ENCODE measurements at regions not wholly inside any gene's neighbourhood (a gene's known extent, or its start where the extent isn't known, plus 50 kb on each side); places are given as distances from the start of the nearest gene placed in this dataset.
A peak's percentile ranks its signal among the peaks of the same experiment; 100 is the strongest.

DNA sequence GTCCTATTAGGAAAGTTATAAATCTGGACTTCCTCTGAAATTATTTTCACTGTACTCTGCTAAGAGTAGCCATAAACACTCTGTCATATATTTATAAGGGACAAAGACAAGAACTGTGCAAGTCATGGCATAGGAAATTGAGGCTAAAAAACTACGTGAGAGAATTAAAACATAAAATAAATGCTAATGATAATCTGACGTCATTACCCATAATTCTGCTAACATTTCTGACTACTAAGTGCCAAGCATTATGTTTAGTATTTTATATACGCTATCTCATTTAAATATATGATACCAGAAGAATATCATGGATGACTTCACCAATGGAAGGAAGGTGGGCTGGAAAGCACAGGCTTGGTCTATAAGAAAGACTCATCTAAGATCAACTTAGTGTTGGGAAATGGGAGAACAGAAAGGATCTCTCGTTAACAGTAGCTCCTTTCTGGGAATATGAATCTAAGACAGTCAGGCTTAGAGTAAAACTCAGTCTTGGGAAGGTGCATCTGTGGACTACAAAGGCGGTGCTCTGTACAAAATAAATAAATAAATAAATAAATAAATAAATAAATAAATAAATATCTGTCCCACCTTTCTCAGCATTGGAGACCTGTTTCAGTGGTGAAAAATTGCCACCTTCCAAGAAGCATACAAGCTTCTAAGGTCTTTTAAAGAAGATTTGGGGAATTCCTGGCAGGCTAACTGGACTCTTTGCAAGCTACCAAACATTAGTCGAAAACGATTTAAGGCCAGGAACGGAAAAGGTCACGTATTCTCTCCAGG, 267.4 kb downstream of the CGGBP1 start:
- ChIA-PET POLR2A (no interaction called here), CTCF (interaction anchor here (0.6 to 0.9 kb wide), 2 partner anchors 222 to 798 kb away, joined by 3 to 4 read pairs; no protein-coding TSS in a partner anchor)
- Histone ChIP-seq H3K27ac (ENCODE audit: extremely low read depth, low read depth, low read length) (no peak overlapping the region), H3K9me3 (ENCODE audit: control insufficient read depth, insufficient read depth, low read depth, low read length) (no peaks in the 10 kb centered on the region), H3K4me1 (ENCODE audit: control insufficient read depth, insufficient read depth, low read length) (no peaks in the 10 kb centered on the region), H3K4me3 (ENCODE audit: low read depth, low read length) (no peak overlapping the region), H3K36me3 (ENCODE audit: control insufficient read depth in 2 of 2, insufficient read depth in 1 of 2, low read length in 2 of 2) (no peaks in the 10 kb centered on the region)
- TF ChIP-seq ZNF510 (tag by site-specific recombination; IDR thresholded peaks at IDR 0.05; ENCODE audit: insufficient replicate concordance) (peak; percentile 46), ZNF274 (IDR thresholded peaks at IDR 0.05; ENCODE audit: low read length) (no peak), ZNF274 (tag by site-specific recombination; IDR thresholded peaks at IDR 0.05; ENCODE audit: borderline replicate concordance) (no peak), ZNF19 (tag by site-specific recombination; IDR thresholded peaks at IDR 0.05; ENCODE audit: low read depth) (no peak), ZFP3 (tag by site-specific recombination; IDR thresholded peaks at IDR 0.05; ENCODE audit: low read depth) (no peak), ZBTB21 (tag by site-specific recombination; IDR thresholded peaks at IDR 0.05) (peak; percentile 41; the same call in 1 of the 2 replicates), ZNF433 (tag by site-specific recombination; IDR thresholded peaks at IDR 0.05; ENCODE audit: low read depth) (peak; percentile 60), RBAK (tag by site-specific recombination; IDR thresholded peaks at IDR 0.05) (no peak), ZNF266 (tag by site-specific recombination; IDR thresholded peaks at IDR 0.05; ENCODE audit: low read depth) (peak; percentile 30; the same call in 1 of the 2 replicates), MZF1 (tag by site-specific recombination; IDR thresholded peaks at IDR 0.05; ENCODE audit: borderline replicate concordance) (no peak), ZNF174 (tag by site-specific recombination; IDR thresholded peaks at IDR 0.05) (no peak), ZNF169 (tag by site-specific recombination; IDR thresholded peaks at IDR 0.05) (no peak), ZNF830 (tag by site-specific recombination; IDR thresholded peaks at IDR 0.05; ENCODE audit: low read depth) (no peak), ZNF292 (tag by site-specific recombination; IDR thresholded peaks at IDR 0.05; ENCODE audit: borderline replicate concordance, low read depth) (no peak), ZNF394 (tag by site-specific recombination; IDR thresholded peaks at IDR 0.05; ENCODE audit: borderline replicate concordance) (peak; percentile 91), ZFP41 (tag by site-specific recombination; IDR thresholded peaks at IDR 0.05; ENCODE audit: borderline replicate concordance) (no peak), ZNF670 (tag by site-specific recombination; IDR thresholded peaks at IDR 0.05; ENCODE audit: low read depth) (no peak), ZNF175 (tag by site-specific recombination; IDR thresholded peaks at IDR 0.05) (no peak), ZBTB7A (tag by site-specific recombination; IDR thresholded peaks at IDR 0.05; ENCODE audit: low read depth) (no peak), ZNF660 (tag by site-specific recombination; IDR thresholded peaks at IDR 0.05) (no peak)
- TF ChIP-seq, protein P1, sequence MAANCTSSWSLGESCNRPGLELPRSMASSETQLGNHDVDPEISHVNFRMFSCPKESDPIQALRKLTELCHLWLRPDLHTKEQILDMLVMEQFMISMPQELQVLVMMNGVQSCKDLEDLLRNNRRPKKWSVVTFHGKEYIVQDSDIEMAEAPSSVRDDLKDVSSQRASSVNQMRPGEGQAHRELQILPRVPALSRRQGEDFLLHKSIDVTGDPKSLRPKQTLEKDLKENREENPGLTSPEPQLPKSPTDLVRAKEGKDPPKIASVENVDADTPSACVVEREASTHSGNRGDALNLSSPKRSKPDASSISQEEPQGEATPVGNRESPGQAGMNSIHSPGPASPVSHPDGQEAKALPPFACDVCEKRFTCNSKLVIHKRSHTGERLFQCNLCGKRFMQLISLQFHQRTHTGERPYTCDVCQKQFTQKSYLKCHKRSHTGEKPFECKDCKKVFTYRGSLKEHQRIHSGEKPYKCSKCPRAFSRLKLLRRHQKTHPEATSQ (tag by site-specific recombination; IDR thresholded peaks at IDR 0.05): no peak
- TF ChIP-seq, protein P2, sequence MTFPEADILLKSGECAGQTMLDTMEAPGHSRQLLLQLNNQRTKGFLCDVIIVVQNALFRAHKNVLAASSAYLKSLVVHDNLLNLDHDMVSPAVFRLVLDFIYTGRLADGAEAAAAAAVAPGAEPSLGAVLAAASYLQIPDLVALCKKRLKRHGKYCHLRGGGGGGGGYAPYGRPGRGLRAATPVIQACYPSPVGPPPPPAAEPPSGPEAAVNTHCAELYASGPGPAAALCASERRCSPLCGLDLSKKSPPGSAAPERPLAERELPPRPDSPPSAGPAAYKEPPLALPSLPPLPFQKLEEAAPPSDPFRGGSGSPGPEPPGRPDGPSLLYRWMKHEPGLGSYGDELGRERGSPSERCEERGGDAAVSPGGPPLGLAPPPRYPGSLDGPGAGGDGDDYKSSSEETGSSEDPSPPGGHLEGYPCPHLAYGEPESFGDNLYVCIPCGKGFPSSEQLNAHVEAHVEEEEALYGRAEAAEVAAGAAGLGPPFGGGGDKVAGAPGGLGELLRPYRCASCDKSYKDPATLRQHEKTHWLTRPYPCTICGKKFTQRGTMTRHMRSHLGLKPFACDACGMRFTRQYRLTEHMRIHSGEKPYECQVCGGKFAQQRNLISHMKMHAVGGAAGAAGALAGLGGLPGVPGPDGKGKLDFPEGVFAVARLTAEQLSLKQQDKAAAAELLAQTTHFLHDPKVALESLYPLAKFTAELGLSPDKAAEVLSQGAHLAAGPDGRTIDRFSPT (tag by site-specific recombination; IDR thresholded peaks at IDR 0.05): no peak
- TF ChIP-seq, protein P3, sequence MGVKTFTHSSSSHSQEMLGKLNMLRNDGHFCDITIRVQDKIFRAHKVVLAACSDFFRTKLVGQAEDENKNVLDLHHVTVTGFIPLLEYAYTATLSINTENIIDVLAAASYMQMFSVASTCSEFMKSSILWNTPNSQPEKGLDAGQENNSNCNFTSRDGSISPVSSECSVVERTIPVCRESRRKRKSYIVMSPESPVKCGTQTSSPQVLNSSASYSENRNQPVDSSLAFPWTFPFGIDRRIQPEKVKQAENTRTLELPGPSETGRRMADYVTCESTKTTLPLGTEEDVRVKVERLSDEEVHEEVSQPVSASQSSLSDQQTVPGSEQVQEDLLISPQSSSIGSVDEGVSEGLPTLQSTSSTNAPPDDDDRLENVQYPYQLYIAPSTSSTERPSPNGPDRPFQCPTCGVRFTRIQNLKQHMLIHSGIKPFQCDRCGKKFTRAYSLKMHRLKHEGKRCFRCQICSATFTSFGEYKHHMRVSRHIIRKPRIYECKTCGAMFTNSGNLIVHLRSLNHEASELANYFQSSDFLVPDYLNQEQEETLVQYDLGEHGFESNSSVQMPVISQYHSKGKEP (tag by site-specific recombination; IDR thresholded peaks at IDR 0.05): no peak
- TF ChIP-seq, protein P4, sequence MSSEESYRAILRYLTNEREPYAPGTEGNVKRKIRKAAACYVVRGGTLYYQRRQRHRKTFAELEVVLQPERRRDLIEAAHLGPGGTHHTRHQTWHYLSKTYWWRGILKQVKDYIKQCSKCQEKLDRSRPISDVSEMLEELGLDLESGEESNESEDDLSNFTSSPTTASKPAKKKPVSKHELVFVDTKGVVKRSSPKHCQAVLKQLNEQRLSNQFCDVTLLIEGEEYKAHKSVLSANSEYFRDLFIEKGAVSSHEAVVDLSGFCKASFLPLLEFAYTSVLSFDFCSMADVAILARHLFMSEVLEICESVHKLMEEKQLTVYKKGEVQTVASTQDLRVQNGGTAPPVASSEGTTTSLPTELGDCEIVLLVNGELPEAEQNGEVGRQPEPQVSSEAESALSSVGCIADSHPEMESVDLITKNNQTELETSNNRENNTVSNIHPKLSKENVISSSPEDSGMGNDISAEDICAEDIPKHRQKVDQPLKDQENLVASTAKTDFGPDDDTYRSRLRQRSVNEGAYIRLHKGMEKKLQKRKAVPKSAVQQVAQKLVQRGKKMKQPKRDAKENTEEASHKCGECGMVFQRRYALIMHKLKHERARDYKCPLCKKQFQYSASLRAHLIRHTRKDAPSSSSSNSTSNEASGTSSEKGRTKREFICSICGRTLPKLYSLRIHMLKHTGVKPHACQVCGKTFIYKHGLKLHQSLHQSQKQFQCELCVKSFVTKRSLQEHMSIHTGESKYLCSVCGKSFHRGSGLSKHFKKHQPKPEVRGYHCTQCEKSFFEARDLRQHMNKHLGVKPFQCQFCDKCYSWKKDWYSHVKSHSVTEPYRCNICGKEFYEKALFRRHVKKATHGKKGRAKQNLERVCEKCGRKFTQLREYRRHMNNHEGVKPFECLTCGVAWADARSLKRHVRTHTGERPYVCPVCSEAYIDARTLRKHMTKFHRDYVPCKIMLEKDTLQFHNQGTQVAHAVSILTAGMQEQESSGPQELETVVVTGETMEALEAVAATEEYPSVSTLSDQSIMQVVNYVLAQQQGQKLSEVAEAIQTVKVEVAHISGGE (tag by site-specific recombination; conservative IDR thresholded peaks at IDR 0.05; ENCODE audit: low read depth): peak; percentile 70
- TF ChIP-seq, protein P5, sequence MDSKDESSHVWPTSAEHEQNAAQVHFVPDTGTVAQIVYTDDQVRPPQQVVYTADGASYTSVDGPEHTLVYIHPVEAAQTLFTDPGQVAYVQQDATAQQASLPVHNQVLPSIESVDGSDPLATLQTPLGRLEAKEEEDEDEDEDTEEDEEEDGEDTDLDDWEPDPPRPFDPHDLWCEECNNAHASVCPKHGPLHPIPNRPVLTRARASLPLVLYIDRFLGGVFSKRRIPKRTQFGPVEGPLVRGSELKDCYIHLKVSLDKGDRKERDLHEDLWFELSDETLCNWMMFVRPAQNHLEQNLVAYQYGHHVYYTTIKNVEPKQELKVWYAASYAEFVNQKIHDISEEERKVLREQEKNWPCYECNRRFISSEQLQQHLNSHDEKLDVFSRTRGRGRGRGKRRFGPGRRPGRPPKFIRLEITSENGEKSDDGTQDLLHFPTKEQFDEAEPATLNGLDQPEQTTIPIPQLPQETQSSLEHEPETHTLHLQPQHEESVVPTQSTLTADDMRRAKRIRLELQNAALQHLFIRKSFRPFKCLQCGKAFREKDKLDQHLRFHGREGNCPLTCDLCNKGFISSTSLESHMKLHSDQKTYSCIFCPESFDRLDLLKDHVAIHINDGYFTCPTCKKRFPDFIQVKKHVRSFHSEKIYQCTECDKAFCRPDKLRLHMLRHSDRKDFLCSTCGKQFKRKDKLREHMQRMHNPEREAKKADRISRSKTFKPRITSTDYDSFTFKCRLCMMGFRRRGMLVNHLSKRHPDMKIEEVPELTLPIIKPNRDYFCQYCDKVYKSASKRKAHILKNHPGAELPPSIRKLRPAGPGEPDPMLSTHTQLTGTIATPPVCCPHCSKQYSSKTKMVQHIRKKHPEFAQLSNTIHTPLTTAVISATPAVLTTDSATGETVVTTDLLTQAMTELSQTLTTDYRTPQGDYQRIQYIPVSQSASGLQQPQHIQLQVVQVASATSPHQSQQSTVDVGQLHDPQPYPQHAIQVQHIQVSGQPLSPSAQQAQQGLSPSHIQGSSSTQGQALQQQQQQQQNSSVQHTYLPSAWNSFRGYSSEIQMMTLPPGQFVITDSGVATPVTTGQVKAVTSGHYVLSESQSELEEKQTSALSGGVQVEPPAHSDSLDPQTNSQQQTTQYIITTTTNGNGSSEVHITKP (tag by site-specific recombination; IDR thresholded peaks at IDR 0.05): no peak

All from HEK293 (cell line).